Gastroesophageal sphincter (tissue), 4 donors: ENCODE measurements at regions not wholly inside any gene's neighbourhood (a gene's known extent, or its start where the extent isn't known, plus 50 kb on each side); places are given as distances from the start of the nearest gene placed in this dataset.
A peak's percentile ranks its signal among the peaks of the same experiment; 100 is the strongest.

ENCODE experiments used
- ATAC-seq: fragments of 150-250 bp; one replicate; pipeline ENCODE4 v1.9.1; 2016; ENCODE audit warnings: mild to moderate bottlenecking, moderate library complexity
- H3K27ac ChIP-seq, 4 donors: fragments of 200-600 bp; sonication (generic) in 3 of 4; 1 replicate in 3 of 4; 2 replicates in 1 of 4; pipeline ENCODE4 v1.5.1; 2016 to 2019
- H3K27me3 ChIP-seq: fragments of 200-600 bp; sonication (generic); one replicate; pipeline ENCODE4 v1.5.1; 2019
- H3K36me3 ChIP-seq, 2 donors: fragments of 200-600 bp; sonication (generic); one replicate each; pipeline ENCODE4 v1.5.1; 2019; ENCODE audit warnings: control low read depth in 1 of 2
- H3K4me1 ChIP-seq, 3 donors: fragments of 200-600 bp; sonication (generic); 1 replicate in 2 of 3; 2 replicates in 1 of 3; pipeline ENCODE4 v1.5.1; 2016 to 2019; ENCODE audit warnings: control low read depth in 2 of 3
- H3K4me3 ChIP-seq, 2 donors: fragments of 200-600 bp; sonication (generic); one replicate each; pipeline ENCODE4 v1.5.1; 2019; ENCODE audit warnings: mild to moderate bottlenecking in 1 of 2, moderate library complexity in 1 of 2
- H3K9me3 ChIP-seq, 3 donors: fragments of 200-600 bp; sonication (generic); one replicate each; pipeline ENCODE4 v1.5.1; 2017 to 2019; ENCODE audit warnings: control low read depth in 2 of 3
- EP300 ChIP-seq: sonication (generic); formaldehyde crosslinking; IDR thresholded peaks from one replicate; pipeline ENCODE4 v1.6.1; 2017; ENCODE audit warnings: antibody characterized with exemption, mild to moderate bottlenecking
- POLR2A ChIP-seq, 2 donors: fragments of 450-650 bp; IDR thresholded peaks; one replicate each; pipeline ENCODE4 v1.6.1; 2017; ENCODE audit warnings: antibody characterized with exemption in 2 of 2, mild to moderate bottlenecking in 2 of 2, moderate library complexity in 1 of 2
- POLR2AphosphoS5 ChIP-seq: sonication (generic); formaldehyde crosslinking; IDR thresholded peaks from one replicate; pipeline ENCODE4 v1.6.1; 2017; ENCODE audit warnings: antibody characterized with exemption
- WGBS, 2 donors: methylation state at CpG; one replicate each; pipeline ENCODE4 v1.1.5; 2018; ENCODE audit warnings: low coverage in 1 of 2; 5-methylcytosine and 5-hydroxymethylcytosine counted together
- TF ChIP-seq, protein P1 (sequence below), 4 experiments: fragments of 200-600 bp in 2 of 4; fragments of 450-650 bp in 2 of 4; sonication (generic) in 1 of 4; IDR thresholded peaks; one replicate each; pipeline ENCODE4 v1.5.1; 2017 to 2019; ENCODE audit warnings: antibody characterized with exemption in 4 of 4, mild to moderate bottlenecking in 2 of 4, moderate library complexity in 2 of 4

DNA sequence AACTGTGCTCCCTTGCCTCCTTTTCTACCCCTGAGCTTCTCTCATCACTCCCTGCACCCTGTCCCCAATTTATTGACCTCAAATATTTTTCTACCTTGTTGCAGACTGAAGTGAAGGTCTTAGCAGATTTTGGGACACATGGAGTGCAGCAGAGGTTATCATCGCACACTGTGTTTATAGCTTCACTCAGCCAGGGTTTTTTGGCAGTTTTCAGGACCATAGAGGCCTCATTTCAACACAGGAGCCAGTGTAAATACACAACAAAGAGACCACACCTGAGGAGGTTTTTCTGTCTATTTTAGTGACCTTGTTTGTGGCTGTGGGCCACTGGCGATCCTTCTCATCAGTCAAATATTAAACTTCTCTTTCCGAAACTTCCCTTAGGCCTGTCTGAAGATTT, 457.1 kb downstream of the SPRY1 start:
- Histone ChIP-seq H3K4me1 (peaks cover 0 to 26% (median 5%) of the 10 kb centered on the region in 3 donors), H3K36me3 (no peaks in the 10 kb centered on the region), H3K4me3 (no peak overlapping the region), H3K27me3 (no peaks in the 10 kb centered on the region), H3K27ac (no peak overlapping the region), H3K9me3 (no peaks in the 10 kb centered on the region)
- 96 to 100% methylated on average over 3 of the region's 3 CpGs for WGBS, 2 donors
- TF ChIP-seq, protein P1, sequence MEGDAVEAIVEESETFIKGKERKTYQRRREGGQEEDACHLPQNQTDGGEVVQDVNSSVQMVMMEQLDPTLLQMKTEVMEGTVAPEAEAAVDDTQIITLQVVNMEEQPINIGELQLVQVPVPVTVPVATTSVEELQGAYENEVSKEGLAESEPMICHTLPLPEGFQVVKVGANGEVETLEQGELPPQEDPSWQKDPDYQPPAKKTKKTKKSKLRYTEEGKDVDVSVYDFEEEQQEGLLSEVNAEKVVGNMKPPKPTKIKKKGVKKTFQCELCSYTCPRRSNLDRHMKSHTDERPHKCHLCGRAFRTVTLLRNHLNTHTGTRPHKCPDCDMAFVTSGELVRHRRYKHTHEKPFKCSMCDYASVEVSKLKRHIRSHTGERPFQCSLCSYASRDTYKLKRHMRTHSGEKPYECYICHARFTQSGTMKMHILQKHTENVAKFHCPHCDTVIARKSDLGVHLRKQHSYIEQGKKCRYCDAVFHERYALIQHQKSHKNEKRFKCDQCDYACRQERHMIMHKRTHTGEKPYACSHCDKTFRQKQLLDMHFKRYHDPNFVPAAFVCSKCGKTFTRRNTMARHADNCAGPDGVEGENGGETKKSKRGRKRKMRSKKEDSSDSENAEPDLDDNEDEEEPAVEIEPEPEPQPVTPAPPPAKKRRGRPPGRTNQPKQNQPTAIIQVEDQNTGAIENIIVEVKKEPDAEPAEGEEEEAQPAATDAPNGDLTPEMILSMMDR (IDR thresholded peaks at IDR 0.05) = no peak
- TF ChIP-seq POLR2AphosphoS5 = no peak
- TF ChIP-seq POLR2A (IDR thresholded peaks at IDR 0.05) = no peak
- TF ChIP-seq EP300 = no peak
- no peak for ATAC-seq

DNA sequence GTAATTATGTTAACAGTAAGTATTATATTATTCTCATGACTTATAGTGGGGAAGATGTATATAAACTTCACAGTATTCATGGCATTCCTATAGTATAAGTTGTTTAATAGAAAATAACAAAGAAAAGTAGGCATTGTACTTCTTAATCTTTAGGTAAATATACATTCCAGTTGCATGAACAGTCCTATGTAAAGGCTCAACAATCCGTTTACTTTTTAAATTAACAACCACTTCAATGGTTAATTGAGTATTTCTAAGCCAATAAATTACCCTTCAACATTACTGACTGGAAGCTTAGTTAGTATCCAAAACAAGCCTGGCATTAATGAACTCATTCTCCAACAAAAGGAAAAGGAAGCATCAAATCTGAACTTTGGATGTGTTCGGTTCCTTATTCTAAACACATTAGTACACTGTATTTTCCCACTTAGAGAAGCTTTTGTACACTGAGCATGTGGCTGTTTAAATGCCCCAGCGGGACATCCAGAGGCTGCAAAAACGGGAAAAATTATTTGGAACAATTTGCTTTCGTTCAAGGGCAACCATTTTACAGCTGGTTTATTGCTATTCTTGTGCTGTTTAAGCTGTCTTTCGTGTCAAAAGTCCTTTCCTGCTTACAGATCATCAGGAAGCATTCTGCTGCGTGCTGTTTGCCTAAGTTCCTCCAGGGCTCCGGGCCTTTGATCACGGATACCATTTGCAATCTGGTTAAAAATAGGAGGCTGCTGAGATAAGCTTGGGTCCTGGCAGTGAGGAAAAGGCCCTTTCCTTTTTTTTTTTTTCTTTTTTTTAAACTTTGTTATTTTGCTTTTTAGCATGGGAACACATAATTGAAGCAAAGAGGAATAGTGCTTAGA, 460.3 kb downstream of the SPRY1 start:
- Histone ChIP-seq H3K4me3 (peak overlapping the region in 1 of 2 donors; percentile 18), H3K27ac (peak overlapping the region in 3 of 4 donors; percentile 67 to 73 (median 69)), H3K36me3 (no peaks in the 10 kb centered on the region), H3K4me1 (peaks cover 0 to 26% (median 5%) of the 10 kb centered on the region in 3 donors), H3K9me3 (no peaks in the 10 kb centered on the region), H3K27me3 (no peaks in the 10 kb centered on the region)
- TF ChIP-seq, protein P1 (IDR thresholded peaks at IDR 0.05) = peak in 1 of 4 experiments; percentile 19
- TF ChIP-seq POLR2A (IDR thresholded peaks at IDR 0.05) = no peak
- no peak for TF ChIP-seq POLR2AphosphoS5
- TF ChIP-seq EP300 = no peak
- ATAC-seq = peak; percentile 65
- 26 to 34% methylated on average over 8 to 9 of the region's 9 CpGs for WGBS, 2 donors

DNA sequence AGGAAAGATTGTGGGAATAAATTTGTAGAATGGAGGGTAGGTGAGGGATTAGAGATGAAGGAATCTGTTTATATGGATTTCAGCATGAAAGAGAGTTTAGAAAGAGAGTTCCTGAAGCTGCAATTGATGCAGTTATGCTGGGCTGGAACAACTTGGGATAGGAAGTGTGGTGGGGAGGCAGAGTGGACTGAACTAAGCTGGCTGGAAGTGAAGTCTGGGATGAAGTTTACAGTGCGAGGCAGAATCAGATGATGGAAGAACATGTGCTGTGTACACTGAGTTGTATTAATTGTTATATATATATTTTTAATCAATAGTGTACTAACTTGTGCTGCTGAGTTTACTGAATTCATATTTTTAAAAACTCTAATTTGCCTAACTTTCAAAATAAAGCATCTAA, 461.9 kb downstream of the SPRY1 start:
- Histone ChIP-seq H3K27ac (peak overlapping the region in 1 of 4 donors; percentile 5), H3K27me3 (no peaks in the 10 kb centered on the region), H3K36me3 (no peaks in the 10 kb centered on the region), H3K4me3 (no peak overlapping the region), H3K4me1 (peaks cover 0 to 26% (median 5%) of the 10 kb centered on the region in 3 donors), H3K9me3 (no peaks in the 10 kb centered on the region)
- TF ChIP-seq POLR2A (IDR thresholded peaks at IDR 0.05) (no peak), POLR2AphosphoS5 (no peak), EP300 (no peak)
- TF ChIP-seq, protein P1 (IDR thresholded peaks at IDR 0.05) = no peak
- ATAC-seq = no peak
- WGBS, 2 donors = 77 to 100% methylated on average over 1 of the region's 1 CpG

DNA sequence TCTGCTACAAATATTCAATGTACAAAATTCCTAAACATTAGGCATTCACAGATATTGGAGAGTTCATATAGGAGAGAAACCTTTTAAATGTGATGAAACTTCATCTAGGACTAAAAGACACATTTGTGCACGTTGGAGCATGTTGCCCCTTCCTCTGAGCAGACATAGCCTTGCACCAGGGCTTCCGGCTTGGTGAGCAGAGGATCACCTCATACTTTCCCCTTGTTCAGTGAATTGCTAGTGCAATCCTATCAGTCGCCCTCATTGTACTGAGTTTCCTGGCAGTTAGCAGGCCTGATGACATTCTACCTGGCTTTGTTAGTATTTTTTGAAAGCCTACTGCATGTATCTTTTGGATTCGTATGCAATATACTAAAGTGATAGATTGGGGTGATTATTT, 466.2 kb downstream of the SPRY1 start:
- 70 to 82% methylated on average over 3 to 4 of the region's 4 CpGs for WGBS, 2 donors
- TF ChIP-seq POLR2A (IDR thresholded peaks at IDR 0.05) (no peak), EP300 (no peak), POLR2AphosphoS5 (no peak)
- TF ChIP-seq, protein P1 (IDR thresholded peaks at IDR 0.05) = no peak
- ATAC-seq = no peak

DNA sequence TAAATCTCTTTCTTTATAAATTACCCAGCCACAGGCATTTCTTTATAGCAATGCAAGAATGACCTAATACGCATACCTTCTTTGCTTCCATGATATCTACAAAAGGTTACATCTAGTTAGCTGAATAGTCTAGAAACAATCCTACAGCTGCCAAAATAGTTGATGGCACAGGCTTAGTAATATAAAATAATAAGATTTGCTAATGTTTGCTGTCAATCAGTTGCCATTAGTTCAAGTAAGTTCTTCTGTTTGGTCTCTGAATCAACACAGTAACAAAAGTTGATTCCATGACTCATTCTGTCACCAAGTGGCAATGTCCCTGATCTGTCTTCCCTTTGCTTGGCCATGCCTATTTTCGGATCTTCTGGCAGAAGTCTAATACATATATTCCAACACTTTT, 470.2 kb downstream of the SPRY1 start:
- no peak for ATAC-seq
- H3K4me1 ChIP-seq = peaks cover 0 to 22% (median 3%) of the 10 kb centered on the region in 3 donors
- no peaks in the 10 kb centered on the region for H3K9me3 ChIP-seq
- WGBS, 2 donors = 86 to 88% methylated on average over 1 to 2 of the region's 2 CpGs
- TF ChIP-seq POLR2AphosphoS5 (no peak), POLR2A (IDR thresholded peaks at IDR 0.05) (no peak), EP300 (no peak)
- TF ChIP-seq, protein P1 (IDR thresholded peaks at IDR 0.05) = no peak
- H3K4me3 ChIP-seq = no peak overlapping the region
- no peaks in the 10 kb centered on the region for H3K36me3 ChIP-seq
- H3K27ac ChIP-seq = no peak overlapping the region
- no peaks in the 10 kb centered on the region for H3K27me3 ChIP-seq

More for the DNA sequence above, 466.2 kb downstream of the SPRY1 start:
- Histone ChIP-seq H3K4me1 (peaks cover 0 to 7% (median 0%) of the 10 kb centered on the region in 3 donors), H3K27me3 (no peaks in the 10 kb centered on the region), H3K27ac (no peak overlapping the region), H3K9me3 (no peaks in the 10 kb centered on the region), H3K36me3 (no peaks in the 10 kb centered on the region), H3K4me3 (no peak overlapping the region)
